RWPE2 (cell line): ENCODE measurements at regions not wholly inside any gene's neighbourhood (a gene's known extent, or its start where the extent isn't known, plus 50 kb on each side); places are given as distances from the start of the nearest gene placed in this dataset.

Experiments used
- ATAC-seq: fragments of 200-7000 bp; cut with Tn5 transposase; 3 replicates; pipeline ENCODE4 v1.9.1; 2021; ENCODE audit warnings: low read depth
- DNase-seq: peaks from one replicate; pipeline ENCODE4 v3.0.0-alpha.2; 2020; ENCODE audit warnings: low spot score
- H3K27ac ChIP-seq: fragments of 450-650 bp; 2 replicates; pipeline ENCODE4 v1.5.1; 2017; ENCODE audit warnings: mild to moderate bottlenecking; ENCODE audit not compliant: poor library complexity, severe bottlenecking
- H3K27me3 ChIP-seq: fragments of 250-450 bp; sonication (Bioruptor Pico); 2 replicates; pipeline ENCODE4 v1.5.1; 2021; ENCODE audit warnings: mild to moderate bottlenecking, moderate library complexity; ENCODE audit not compliant: insufficient read depth, poor library complexity, severe bottlenecking
- H3K36me3 ChIP-seq: fragments of 250-450 bp; sonication (Bioruptor Pico); 2 replicates; pipeline ENCODE4 v1.5.1; 2020; ENCODE audit warnings: low read depth, mild to moderate bottlenecking, moderate library complexity
- H3K4me1 ChIP-seq: fragments of 250-450 bp; sonication (Bioruptor Pico); 2 replicates; pipeline ENCODE4 v1.5.1; 2021; ENCODE audit warnings: mild to moderate bottlenecking, moderate library complexity; ENCODE audit not compliant: insufficient read depth, poor library complexity, severe bottlenecking
- H3K4me3 ChIP-seq: fragments of 250-450 bp; sonication (Bioruptor Pico); 2 replicates; pipeline ENCODE4 v1.5.1; 2021; ENCODE audit warnings: mild to moderate bottlenecking, moderate library complexity; ENCODE audit not compliant: severe bottlenecking
- H3K9me3 ChIP-seq: fragments of 250-450 bp; sonication (Bioruptor Pico); 2 replicates; pipeline ENCODE4 v1.5.1; 2021; ENCODE audit warnings: mild to moderate bottlenecking, moderate library complexity; ENCODE audit not compliant: severe bottlenecking
- CTCF ChIP-seq: fragments of 450-650 bp; IDR thresholded peaks from one replicate; pipeline ENCODE4 v1.5.1; 2017; ENCODE audit warnings: mild to moderate bottlenecking, moderate library complexity; ENCODE audit not compliant: poor library complexity, severe bottlenecking

GRCh38 chr11:87392665-87393064 lies 354.9 kb downstream of the TMEM135 start:
- H3K27ac ChIP-seq: no peak overlapping the region
- no peaks in the 10 kb centered on the region for H3K36me3 ChIP-seq
- TF ChIP-seq CTCF: no peak
- no peak overlapping the region for H3K4me3 ChIP-seq
- ATAC-seq (no peak), DNase-seq (no peak)
- no peaks in the 10 kb centered on the region for H3K27me3 ChIP-seq
- no peaks in the 10 kb centered on the region for H3K9me3 ChIP-seq
- H3K4me1 ChIP-seq: peaks cover 6% of the 10 kb centered on the region

GRCh38 chr11:87391496-87391895 lies 353.8 kb downstream of the TMEM135 start:
- no peak for TF ChIP-seq CTCF
- DNase-seq (no peak), ATAC-seq (no peak)
- Histone ChIP-seq H3K4me3 (no peak overlapping the region), H3K27me3 (no peaks in the 10 kb centered on the region), H3K9me3 (no peaks in the 10 kb centered on the region), H3K27ac (no peak overlapping the region), H3K36me3 (no peaks in the 10 kb centered on the region), H3K4me1 (peaks cover 6% of the 10 kb centered on the region)

DNA sequence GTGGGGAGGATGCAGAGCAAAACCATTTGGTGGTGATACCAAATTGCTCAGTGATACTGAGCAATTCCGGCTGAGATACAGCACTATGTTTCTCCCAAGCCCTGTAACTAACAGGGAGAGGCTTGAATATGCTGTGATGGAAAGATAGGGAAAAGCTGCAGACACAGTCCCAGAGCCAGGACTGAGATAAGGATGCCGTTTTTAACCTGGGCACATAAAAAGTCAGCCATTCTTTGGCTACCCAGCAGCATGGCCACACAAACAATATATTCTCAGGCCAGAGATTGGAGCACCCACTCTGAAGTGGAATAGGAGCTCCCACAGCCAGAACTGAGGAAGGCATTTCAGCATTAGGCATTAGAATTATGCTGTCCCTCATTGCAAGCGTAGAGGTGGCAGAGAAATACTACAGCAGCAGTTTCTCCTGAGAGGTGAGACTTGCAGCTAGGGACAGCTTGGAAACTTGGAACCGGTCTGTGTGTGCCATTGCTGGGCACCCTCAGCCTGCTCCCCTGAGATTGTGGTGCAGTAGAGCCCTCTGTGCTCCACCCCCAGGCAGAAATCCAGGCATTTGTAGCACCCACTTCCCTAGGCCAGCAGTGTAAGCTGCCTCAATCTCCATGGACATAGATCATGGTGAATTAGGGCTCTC lies 346.5 kb downstream of the TMEM135 start:
- DNase-seq (no peak), ATAC-seq (no peak)
- Histone ChIP-seq H3K27ac (no peak overlapping the region), H3K9me3 (no peaks in the 10 kb centered on the region), H3K4me1 (no peaks in the 10 kb centered on the region), H3K27me3 (no peaks in the 10 kb centered on the region), H3K4me3 (no peak overlapping the region), H3K36me3 (no peaks in the 10 kb centered on the region)
- TF ChIP-seq CTCF: no peak

GRCh38 chr11:87374038-87374807 lies 336.5 kb downstream of the TMEM135 start:
- Histone ChIP-seq H3K27me3 (no peaks in the 10 kb centered on the region), H3K27ac (no peak overlapping the region), H3K4me3 (no peak overlapping the region), H3K36me3 (no peaks in the 10 kb centered on the region), H3K9me3 (no peaks in the 10 kb centered on the region), H3K4me1 (no peaks in the 10 kb centered on the region)
- DNase-seq: no peak
- no peak for TF ChIP-seq CTCF
- ATAC-seq: no peak
